H9 (cell line): ENCODE measurements at regions not wholly inside any gene's neighbourhood (a gene's known extent, or its start where the extent isn't known, plus 50 kb on each side); places are given as distances from the start of the nearest gene placed in this dataset.

Experiments used
- DNase-seq: peaks from one replicate; pipeline ENCODE4 v3.0.0-alpha.2; 2017
- H2AFZ ChIP-seq: one replicate; pipeline ENCODE4 v1.6.1; 2013; ENCODE audit warnings: mild to moderate bottlenecking, low read length, control low read depth, moderate library complexity
- H2AK5ac ChIP-seq: 2 replicates; pipeline ENCODE4 v1.6.1; 2013; ENCODE audit warnings: low read length, control low read depth, mixed read lengths; ENCODE audit not compliant: insufficient read length
- H2BK120ac ChIP-seq: one replicate; pipeline ENCODE4 v1.6.1; 2013; ENCODE audit warnings: low read depth, mild to moderate bottlenecking, low read length, control low read depth, inconsistent platforms; ENCODE audit not compliant: poor library complexity, severe bottlenecking
- H2BK12ac ChIP-seq: 2 replicates; pipeline ENCODE4 v1.6.1; 2013; ENCODE audit warnings: low read length, control low read depth, mixed read lengths, low read depth; ENCODE audit not compliant: insufficient read length
- H2BK15ac ChIP-seq: 2 replicates; pipeline ENCODE4 v1.6.1; 2013; ENCODE audit warnings: low read depth, low read length, control low read depth
- H2BK20ac ChIP-seq: one replicate; pipeline ENCODE4 v1.6.1; 2013; ENCODE audit warnings: low read depth, mild to moderate bottlenecking, low read length, control low read depth, inconsistent platforms; ENCODE audit not compliant: poor library complexity, severe bottlenecking
- H2BK5ac ChIP-seq: 2 replicates; pipeline ENCODE4 v1.6.1; 2013; ENCODE audit warnings: low read length, control low read depth, mixed read lengths; ENCODE audit not compliant: insufficient read length
- H3K14ac ChIP-seq: 2 replicates; pipeline ENCODE4 v1.6.1; 2013; ENCODE audit warnings: low read length, control low read depth; ENCODE audit not compliant: insufficient read depth
- H3K18ac ChIP-seq: 2 replicates; pipeline ENCODE4 v1.6.1; 2013; ENCODE audit warnings: low read depth, mild to moderate bottlenecking, mixed read lengths, low read length, control low read depth; ENCODE audit not compliant: insufficient read length
- H3K23ac ChIP-seq: 2 replicates; pipeline ENCODE4 v1.6.1; 2013; ENCODE audit warnings: low read length, control low read depth, mixed read lengths, low read depth; ENCODE audit not compliant: insufficient read length
- H3K23me2 ChIP-seq: 2 replicates; pipeline ENCODE4 v1.6.1; 2013; ENCODE audit warnings: low read depth, mild to moderate bottlenecking, mixed read lengths, low read length, control low read depth; ENCODE audit not compliant: insufficient read length, poor library complexity, severe bottlenecking
- H3K27ac ChIP-seq: 2 replicates; pipeline ENCODE4 v1.5.1; 2013; ENCODE audit warnings: low read length, control low read depth, mixed read lengths, low read depth; ENCODE audit not compliant: insufficient read length
- H3K27me3 ChIP-seq: 2 replicates; pipeline ENCODE4 v1.6.1; 2013; ENCODE audit warnings: low read length, control low read depth, inconsistent platforms; ENCODE audit not compliant: insufficient read depth
- H3K4ac ChIP-seq: 2 replicates; pipeline ENCODE4 v1.6.1; 2013; ENCODE audit warnings: low read depth, mild to moderate bottlenecking, control low read depth, inconsistent platforms, low read length, moderate library complexity
- H3K4me1 ChIP-seq: 2 replicates; pipeline ENCODE4 v1.6.1; 2013; ENCODE audit warnings: low read length, control low read depth, inconsistent platforms; ENCODE audit not compliant: insufficient read depth
- H3K4me2 ChIP-seq: 2 replicates; pipeline ENCODE4 v1.6.1; 2013; ENCODE audit warnings: low read length, control low read depth, mixed read lengths; ENCODE audit not compliant: insufficient read length, insufficient read depth
- H3K56ac ChIP-seq: 2 replicates; pipeline ENCODE4 v1.6.1; 2013; ENCODE audit warnings: low read depth, mild to moderate bottlenecking, mixed read lengths, low read length, control low read depth; ENCODE audit not compliant: insufficient read length
- H3K79me1 ChIP-seq: 2 replicates; pipeline ENCODE4 v1.6.1; 2013; ENCODE audit warnings: low read depth, mild to moderate bottlenecking, moderate library complexity, low read length, control low read depth, inconsistent platforms; ENCODE audit not compliant: insufficient read depth, poor library complexity, severe bottlenecking
- H3K79me2 ChIP-seq: 2 replicates; pipeline ENCODE4 v1.6.1; 2013; ENCODE audit warnings: low read length, control low read depth, inconsistent platforms; ENCODE audit not compliant: insufficient read depth
- H3K9ac ChIP-seq: 2 replicates; pipeline ENCODE4 v1.6.1; 2013; ENCODE audit warnings: low read length, control low read depth, mixed read lengths; ENCODE audit not compliant: insufficient read length; ENCODE audit errors: extremely low read depth
- H3K9me3 ChIP-seq: one replicate; pipeline ENCODE4 v1.6.1; 2013; ENCODE audit warnings: low read depth, low read length, inconsistent platforms; ENCODE audit not compliant: control insufficient read depth
- H3T11ph ChIP-seq: one replicate; pipeline ENCODE4 v1.6.1; 2013; ENCODE audit warnings: mild to moderate bottlenecking, low read length, control low read depth, inconsistent platforms
- H4K20me1 ChIP-seq: one replicate; pipeline ENCODE4 v1.6.1; 2013; ENCODE audit not compliant: control insufficient read depth, insufficient read length, insufficient read depth
- H4K5ac ChIP-seq: 2 replicates; pipeline ENCODE4 v1.6.1; 2013; ENCODE audit warnings: low read depth, mild to moderate bottlenecking, mixed read lengths, low read length, control low read depth; ENCODE audit not compliant: insufficient read length
- H4K8ac ChIP-seq: replicated peaks from 2 replicates; pipeline ENCODE4 v1.6.1; 2013; ENCODE audit warnings: low read length, control low read depth, mixed read lengths, low read depth; ENCODE audit not compliant: insufficient read length
- H4K91ac ChIP-seq: 2 replicates; pipeline ENCODE4 v1.6.1; 2013; ENCODE audit warnings: low read depth, mild to moderate bottlenecking, moderate library complexity, mixed read lengths, low read length, control low read depth; ENCODE audit not compliant: insufficient read length
- H3K27ac Mint-ChIP-seq, 3 experiments: 2 replicates in 2 of 3; 3 replicates in 1 of 3; pipeline ENCODE4 v1.8.0; 2020 to 2021; ENCODE audit warnings: mixed read lengths in 3 of 3, mild to moderate bottlenecking in 1 of 3, moderate library complexity in 1 of 3
- H3K27me3 Mint-ChIP-seq: 2 replicates; pipeline ENCODE4 v1.8.0; 2021; ENCODE audit warnings: low read depth, mild to moderate bottlenecking, moderate library complexity, mixed read lengths
- H3K36me3 Mint-ChIP-seq, 3 experiments: 2 replicates in 2 of 3; 3 replicates in 1 of 3; pipeline ENCODE4 v1.8.0; 2020 to 2021; ENCODE audit warnings: low read depth in 3 of 3, mixed read lengths in 3 of 3; ENCODE audit not compliant: insufficient read depth in 1 of 3
- H3K4me1 Mint-ChIP-seq, 2 experiments: 2 replicates each; pipeline ENCODE4 v1.8.0; 2020; ENCODE audit warnings: mixed read lengths in 2 of 2
- H3K4me3 Mint-ChIP-seq, 2 experiments: 2 replicates in 1 of 2; 3 replicates in 1 of 2; pipeline ENCODE4 v1.8.0; 2020 to 2021; ENCODE audit warnings: mild to moderate bottlenecking in 2 of 2, mixed read lengths in 2 of 2, moderate library complexity in 1 of 2
- H3K9me3 Mint-ChIP-seq, 2 experiments: 2 replicates in 1 of 2; 3 replicates in 1 of 2; pipeline ENCODE4 v1.8.0; 2020; ENCODE audit warnings: mild to moderate bottlenecking in 2 of 2, mixed read lengths in 2 of 2, moderate library complexity in 1 of 2
- WGBS: extraction: QIAGEN DNeasy Blood & Tissue Kit; methylation state at CpG from one replicate; pipeline ENCODE4 v1.1.7; 2013; ENCODE audit warnings: missing lambda C conversion rate, low lambda C conversion rate, mixed read lengths; ENCODE audit not compliant: insufficient read length; ENCODE audit errors: extremely low coverage; 5-methylcytosine and 5-hydroxymethylcytosine counted together
- TF ChIP-seq, protein P1 (sequence below): fragments of 200-600 bp; sonication (generic); conservative IDR thresholded peaks from 3 replicates; pipeline ENCODE4 v1.8.0; 2021; ENCODE audit warnings: antibody characterized with exemption, mild to moderate bottlenecking

- Histone ChIP-seq H3K27me3 (no peaks in the 10 kb centered on the region), H4K5ac (no peak overlapping the region), H4K20me1 (no peaks in the 10 kb centered on the region), H3K9me3 (no peaks in the 10 kb centered on the region), H3T11ph (no peak overlapping the region), H3K79me2 (no peaks in the 10 kb centered on the region), H2AFZ (no peak overlapping the region), H3K18ac (no peak overlapping the region), H3K27ac (no peak overlapping the region), H4K91ac (no peak overlapping the region), H2AK5ac (no peak overlapping the region), H3K23me2 (no peaks in the 10 kb centered on the region), H2BK5ac (no peak overlapping the region), H2BK20ac (no peak overlapping the region), H3K4me2 (no peak overlapping the region), H3K79me1 (no peaks in the 10 kb centered on the region), H3K14ac (no peak overlapping the region), H3K4ac (no peak overlapping the region), H3K4me1 (peaks cover 7% of the 10 kb centered on the region; the same call in 1 of the 2 replicates), H2BK15ac (no peak overlapping the region), H2BK120ac (no peak overlapping the region), H3K23ac (no peak overlapping the region), H4K8ac (no peak overlapping the region), H2BK12ac (no peak overlapping the region), H3K56ac (no peak overlapping the region), H3K9ac (no peak overlapping the region)
- H3K9me3 Mint-ChIP-seq, result no peaks in the 10 kb centered on the region
- no CpG with 5 or more reads among the region's 1 CpG for WGBS
- no peaks in the 10 kb centered on the region for H3K27me3 Mint-ChIP-seq
- H3K4me3 Mint-ChIP-seq, result no peak overlapping the region
- H3K27ac Mint-ChIP-seq, result peak overlapping the region in 2 of 3 experiments; percentile 1 to 65; a peak in 3 of 7 replicates
- no peaks in the 10 kb centered on the region for H3K36me3 Mint-ChIP-seq
- no peak for DNase-seq
- H3K4me1 Mint-ChIP-seq, result peaks cover 19 to 24% of the 10 kb centered on the region in 2 experiments
- TF ChIP-seq, protein P1, sequence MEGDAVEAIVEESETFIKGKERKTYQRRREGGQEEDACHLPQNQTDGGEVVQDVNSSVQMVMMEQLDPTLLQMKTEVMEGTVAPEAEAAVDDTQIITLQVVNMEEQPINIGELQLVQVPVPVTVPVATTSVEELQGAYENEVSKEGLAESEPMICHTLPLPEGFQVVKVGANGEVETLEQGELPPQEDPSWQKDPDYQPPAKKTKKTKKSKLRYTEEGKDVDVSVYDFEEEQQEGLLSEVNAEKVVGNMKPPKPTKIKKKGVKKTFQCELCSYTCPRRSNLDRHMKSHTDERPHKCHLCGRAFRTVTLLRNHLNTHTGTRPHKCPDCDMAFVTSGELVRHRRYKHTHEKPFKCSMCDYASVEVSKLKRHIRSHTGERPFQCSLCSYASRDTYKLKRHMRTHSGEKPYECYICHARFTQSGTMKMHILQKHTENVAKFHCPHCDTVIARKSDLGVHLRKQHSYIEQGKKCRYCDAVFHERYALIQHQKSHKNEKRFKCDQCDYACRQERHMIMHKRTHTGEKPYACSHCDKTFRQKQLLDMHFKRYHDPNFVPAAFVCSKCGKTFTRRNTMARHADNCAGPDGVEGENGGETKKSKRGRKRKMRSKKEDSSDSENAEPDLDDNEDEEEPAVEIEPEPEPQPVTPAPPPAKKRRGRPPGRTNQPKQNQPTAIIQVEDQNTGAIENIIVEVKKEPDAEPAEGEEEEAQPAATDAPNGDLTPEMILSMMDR, result no peak
These were observed 464.3 kb upstream of the DEPDC1 start for GRCh38 chr1:68961143-68961542.
